Keratinocyte (primary cell): ENCODE measurements at regions not wholly inside any gene's neighbourhood (a gene's known extent, or its start where the extent isn't known, plus 50 kb on each side); places are given as distances from the start of the nearest gene placed in this dataset.

ENCODE experiments used
- EZH2 ChIP-seq: IDR thresholded peaks from one replicate; pipeline ENCODE4 v1.6.1; 2012; ENCODE audit warnings: inconsistent platforms, mild to moderate bottlenecking, low read length, moderate library complexity
- TF ChIP-seq, protein P1 (sequence below), 3 experiments: IDR thresholded peaks in 1 of 3; conservative IDR thresholded peaks in 1 of 3; optimal IDR thresholded peaks in 1 of 3; 2 replicates in 2 of 3; 3 replicates in 1 of 3; pipeline versions ENCODE3 to v1.5.1; 2011; ENCODE audit warnings: low read length in 3 of 3, mild to moderate bottlenecking in 3 of 3, moderate library complexity in 2 of 3, control low read depth in 1 of 3, inconsistent platforms in 1 of 3; ENCODE audit not compliant: insufficient read depth in 2 of 3; ENCODE audit errors: extremely low read depth in 1 of 3

DNA sequence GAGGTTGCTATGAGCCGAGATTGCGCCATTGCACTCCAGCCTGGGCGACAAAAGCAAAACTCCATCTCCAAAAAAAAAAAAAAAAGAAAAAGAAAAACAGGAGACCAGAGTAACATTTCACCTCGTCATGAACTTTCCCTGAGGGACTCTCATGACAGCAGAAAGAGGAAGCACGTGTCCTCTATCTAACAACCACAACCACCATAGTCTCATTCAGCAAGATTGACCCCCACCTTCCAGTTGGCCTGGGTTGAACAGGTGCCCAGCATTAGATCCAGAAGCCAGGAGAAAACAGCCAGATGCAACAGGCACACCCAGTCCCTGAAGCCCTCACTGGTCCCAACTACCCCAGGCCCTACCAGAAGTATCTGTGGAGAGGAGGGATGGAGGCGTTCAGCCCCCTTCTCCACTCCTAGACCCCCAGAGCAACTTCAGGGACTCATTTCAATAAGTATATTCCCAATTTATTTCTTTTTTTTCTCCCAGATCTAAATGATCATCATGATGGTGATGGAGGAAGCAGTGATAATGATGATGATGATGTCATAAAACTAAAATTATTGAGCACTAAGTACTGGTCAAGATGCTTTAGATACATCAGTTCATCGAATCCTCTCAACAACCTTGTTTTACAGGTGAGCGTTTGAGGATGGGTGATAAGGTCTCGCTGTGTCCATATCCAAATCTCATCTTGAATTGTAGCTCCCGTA, 235.0 kb downstream of the EFCAB11 start:
- TF ChIP-seq, protein P1, sequence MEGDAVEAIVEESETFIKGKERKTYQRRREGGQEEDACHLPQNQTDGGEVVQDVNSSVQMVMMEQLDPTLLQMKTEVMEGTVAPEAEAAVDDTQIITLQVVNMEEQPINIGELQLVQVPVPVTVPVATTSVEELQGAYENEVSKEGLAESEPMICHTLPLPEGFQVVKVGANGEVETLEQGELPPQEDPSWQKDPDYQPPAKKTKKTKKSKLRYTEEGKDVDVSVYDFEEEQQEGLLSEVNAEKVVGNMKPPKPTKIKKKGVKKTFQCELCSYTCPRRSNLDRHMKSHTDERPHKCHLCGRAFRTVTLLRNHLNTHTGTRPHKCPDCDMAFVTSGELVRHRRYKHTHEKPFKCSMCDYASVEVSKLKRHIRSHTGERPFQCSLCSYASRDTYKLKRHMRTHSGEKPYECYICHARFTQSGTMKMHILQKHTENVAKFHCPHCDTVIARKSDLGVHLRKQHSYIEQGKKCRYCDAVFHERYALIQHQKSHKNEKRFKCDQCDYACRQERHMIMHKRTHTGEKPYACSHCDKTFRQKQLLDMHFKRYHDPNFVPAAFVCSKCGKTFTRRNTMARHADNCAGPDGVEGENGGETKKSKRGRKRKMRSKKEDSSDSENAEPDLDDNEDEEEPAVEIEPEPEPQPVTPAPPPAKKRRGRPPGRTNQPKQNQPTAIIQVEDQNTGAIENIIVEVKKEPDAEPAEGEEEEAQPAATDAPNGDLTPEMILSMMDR (optimal IDR thresholded peaks at IDR 0.05 in 1 of 3, IDR thresholded peaks at IDR 0.05 in 1 of 3, conservative IDR thresholded peaks at IDR 0.05 in 1 of 3; ENCODE audit: extremely low read depth in 1 of 3, insufficient read depth in 2 of 3, low read length in 3 of 3), result no peak
- no peak for TF ChIP-seq EZH2
